GM12864 (cell line): ENCODE measurements at regions not wholly inside any gene's neighbourhood (a gene's known extent, or its start where the extent isn't known, plus 50 kb on each side); places are given as distances from the start of the nearest gene placed in this dataset.

Source experiments
- DNase-seq: peaks from one replicate; pipeline ENCODE4 v3.0.0-alpha.2; 2011; ENCODE audit warnings: low read depth
- H3K4me3 ChIP-seq: 2 replicates; pipeline ENCODE4 v1.5.1; 2011; ENCODE audit warnings: mild to moderate bottlenecking, low read depth, low read length, control low read depth
- CTCF ChIP-seq: IDR thresholded peaks from 2 replicates; pipeline ENCODE4 v1.5.1; 2011; ENCODE audit warnings: low read depth, mild to moderate bottlenecking, moderate library complexity, low read length, control low read depth, inconsistent platforms; ENCODE audit errors: missing control alignments

- H3K4me3 ChIP-seq, result no peak overlapping the region
- no peak for DNase-seq
- no peak for TF ChIP-seq CTCF
These were observed 608.4 kb downstream of the PRELID2 start for GRCh38 chr5:145226726-145227125.

- TF ChIP-seq CTCF, result no peak
- no peak for DNase-seq
- H3K4me3 ChIP-seq, result no peak overlapping the region
These were observed 609.6 kb downstream of the PRELID2 start for GRCh38 chr5:145225529-145225928.

GRCh38 chr5:145223582-145223981, 611.6 kb downstream of the PRELID2 start:
- no peak for DNase-seq
- H3K4me3 ChIP-seq, result no peak overlapping the region
- no peak for TF ChIP-seq CTCF

GRCh38 chr5:145222622-145223021, 612.5 kb downstream of the PRELID2 start:
- no peak for DNase-seq
- no peak for TF ChIP-seq CTCF
- H3K4me3 ChIP-seq, result no peak overlapping the region

- H3K4me3 ChIP-seq, result no peak overlapping the region
- no peak for TF ChIP-seq CTCF
- no peak for DNase-seq
These were observed 613.7 kb downstream of the PRELID2 start for GRCh38 chr5:145221416-145221815.

- H3K4me3 ChIP-seq, result no peak overlapping the region
- no peak for TF ChIP-seq CTCF
These were observed 614.7 kb downstream of the PRELID2 start for GRCh38 chr5:145220481-145220880.

GRCh38 chr5:145218982-145219381, 616.2 kb downstream of the PRELID2 start:
- DNase-seq, result no peak
- TF ChIP-seq CTCF, result no peak
- no peak overlapping the region for H3K4me3 ChIP-seq

More at GRCh38 chr5:145220481-145220880, 614.7 kb downstream of the PRELID2 start:
- no peak for DNase-seq
